DOHH2 (cell line): ENCODE measurements at regions not wholly inside any gene's neighbourhood (a gene's known extent, or its start where the extent isn't known, plus 50 kb on each side); places are given as distances from the start of the nearest gene placed in this dataset.

Experiments used
- CTCF ChIP-seq: fragments of 200-600 bp; sonication (generic); IDR thresholded peaks from one replicate; pipeline ENCODE4 v1.5.1; 2014; ENCODE audit warnings: antibody characterized with exemption, mild to moderate bottlenecking, low read depth, low read length; ENCODE audit not compliant: poor library complexity, severe bottlenecking
- EZH2phosphoT487 ChIP-seq: fragments of 200-600 bp; sonication (generic); IDR thresholded peaks from 2 replicates; pipeline ENCODE4 v1.6.1; 2017; ENCODE audit warnings: borderline replicate concordance, mild to moderate bottlenecking, antibody characterized with exemption, low read length, moderate library complexity, mixed read lengths

- TF ChIP-seq CTCF: no peak
- no peak for TF ChIP-seq EZH2phosphoT487
Measured at GRCh38 chr6:165766457-165766856, 103.4 kb upstream of the PDE10A start.
